ENCODE measurements at regions not wholly inside any gene's neighbourhood (a gene's known extent, or its start where the extent isn't known, plus 50 kb on each side); places are given as distances from the start of the nearest gene placed in this dataset.

- TF ChIP-seq ZNF138 (CRISPR knock-in tag; conservative IDR thresholded peaks at IDR 0.05) (no peak), SMAD3 (CRISPR knock-in tag; IDR thresholded peaks at IDR 0.05; ENCODE audit: borderline replicate concordance) (no peak), CREM (CRISPR knock-in tag; IDR thresholded peaks at IDR 0.05) (no peak)
Observed at GRCh38 chr3:176941689-176942088, 255.6 kb downstream of the TBL1XR1 start (continued).

- POLR2A ChIA-PET = interaction anchor here (0.9 kb wide), 1 partner anchor 1446 kb away, joined by 3 read pairs; no protein-coding TSS in a partner anchor
- H3K4me3 Mint-ChIP-seq = no peak overlapping the region
- peaks cover 12% of the 10 kb centered on the region; the same call in 1 of the 2 replicates for H3K4me1 Mint-ChIP-seq
- ATAC-seq = peak; percentile 86
- H3K36me3 Mint-ChIP-seq = no peaks in the 10 kb centered on the region
- peaks cover 7% of the 10 kb centered on the region for H3K9me3 Mint-ChIP-seq
- TF ChIP-seq CTCF (IDR thresholded peaks at IDR 0.05) (peak; percentile 67), ZBTB43 (CRISPR knock-in tag; IDR thresholded peaks at IDR 0.05) (no peak), NR3C1 (CRISPR knock-in tag; conservative IDR thresholded peaks at IDR 0.05; ENCODE audit: low read depth) (no peak)
- H3K27ac Mint-ChIP-seq = no peak overlapping the region
- DNase-seq (ENCODE audit: low spot score) = peak; percentile 25
- CTCF ChIA-PET = interaction anchor here (0.8 to 2.1 kb wide), 9 partner anchors 9 to 425 kb away, joined by 3 to 26 read pairs (median 5); no protein-coding TSS in a partner anchor
- H3K27me3 Mint-ChIP-seq (ENCODE audit: low read depth) = no peaks in the 10 kb centered on the region
Observed at GRCh38 chr3:176939022-176939817, 258.1 kb downstream of the TBL1XR1 start.

- peaks cover 18% of the 10 kb centered on the region for H3K4me1 Mint-ChIP-seq
- no peak overlapping the region for H3K27ac Mint-ChIP-seq
- no peak for DNase-seq (ENCODE audit: low spot score)
- peaks cover 5% of the 10 kb centered on the region for H3K9me3 Mint-ChIP-seq
- H3K36me3 Mint-ChIP-seq = no peaks in the 10 kb centered on the region
- POLR2A ChIA-PET = interaction anchor here (0.9 kb wide), 1 partner anchor 1447 kb away, joined by 3 read pairs; no protein-coding TSS in a partner anchor
- no peaks in the 10 kb centered on the region for H3K27me3 Mint-ChIP-seq (ENCODE audit: low read depth)
- ATAC-seq = no peak
- CTCF ChIA-PET = interaction anchor here (0.7 to 2.1 kb wide), 7 partner anchors 9 to 424 kb away, joined by 3 to 26 read pairs (median 5); no protein-coding TSS in a partner anchor
- H3K4me3 Mint-ChIP-seq = no peak overlapping the region
- no peak for TF ChIP-seq ZNF219 (CRISPR knock-in tag; IDR thresholded peaks at IDR 0.05; ENCODE audit: borderline replicate concordance)
- no peak for TF ChIP-seq ZMAT4 (CRISPR knock-in tag; IDR thresholded peaks at IDR 0.05)
- TF ChIP-seq KAT7 (CRISPR knock-in tag; IDR thresholded peaks at IDR 0.05; ENCODE audit: borderline replicate concordance) = no peak
- TF ChIP-seq FOXP4 (CRISPR knock-in tag; IDR thresholded peaks at IDR 0.05) = no peak
- TF ChIP-seq ZNF121 (CRISPR knock-in tag; IDR thresholded peaks at IDR 0.05) = no peak
- no peak for TF ChIP-seq ZNF396 (CRISPR knock-in tag; IDR thresholded peaks at IDR 0.05; ENCODE audit: borderline replicate concordance)
- TF ChIP-seq ZNF232 (CRISPR knock-in tag; IDR thresholded peaks at IDR 0.05) = no peak
- no peak for TF ChIP-seq ZNF532 (CRISPR knock-in tag; IDR thresholded peaks at IDR 0.05; ENCODE audit: borderline replicate concordance)
- no peak for TF ChIP-seq E2F1 (CRISPR knock-in tag; IDR thresholded peaks at IDR 0.05)
- no peak for TF ChIP-seq E2F5 (CRISPR knock-in tag; IDR thresholded peaks at IDR 0.05)
- no peak for TF ChIP-seq SP1 (CRISPR knock-in tag; conservative IDR thresholded peaks at IDR 0.05)
- TF ChIP-seq ATF1 (CRISPR knock-in tag; IDR thresholded peaks at IDR 0.05) = no peak
Observed at GRCh38 chr3:176937994-176938393, 259.3 kb downstream of the TBL1XR1 start.

All from WTC11 (cell line).